ENCODE measurements at regions not wholly inside any gene's neighbourhood (a gene's known extent, or its start where the extent isn't known, plus 50 kb on each side); places are given as distances from the start of the nearest gene placed in this dataset.
"Not testable (repeated sequence)": the region's sequence is repeated elsewhere in the genome, so short reads cannot be mapped to it uniquely, and the experiment has no call there.

- DNase-seq (ENCODE audit: low read depth) = peak; percentile 5
Observed at GRCh38 chr6:15956205-15957106, 172.4 kb upstream of the MYLIP start.

GRCh38 chr6:15955484-15955883 is 173.4 kb upstream of the MYLIP start:
- DNase-seq (ENCODE audit: low read depth) = no peak

DNA sequence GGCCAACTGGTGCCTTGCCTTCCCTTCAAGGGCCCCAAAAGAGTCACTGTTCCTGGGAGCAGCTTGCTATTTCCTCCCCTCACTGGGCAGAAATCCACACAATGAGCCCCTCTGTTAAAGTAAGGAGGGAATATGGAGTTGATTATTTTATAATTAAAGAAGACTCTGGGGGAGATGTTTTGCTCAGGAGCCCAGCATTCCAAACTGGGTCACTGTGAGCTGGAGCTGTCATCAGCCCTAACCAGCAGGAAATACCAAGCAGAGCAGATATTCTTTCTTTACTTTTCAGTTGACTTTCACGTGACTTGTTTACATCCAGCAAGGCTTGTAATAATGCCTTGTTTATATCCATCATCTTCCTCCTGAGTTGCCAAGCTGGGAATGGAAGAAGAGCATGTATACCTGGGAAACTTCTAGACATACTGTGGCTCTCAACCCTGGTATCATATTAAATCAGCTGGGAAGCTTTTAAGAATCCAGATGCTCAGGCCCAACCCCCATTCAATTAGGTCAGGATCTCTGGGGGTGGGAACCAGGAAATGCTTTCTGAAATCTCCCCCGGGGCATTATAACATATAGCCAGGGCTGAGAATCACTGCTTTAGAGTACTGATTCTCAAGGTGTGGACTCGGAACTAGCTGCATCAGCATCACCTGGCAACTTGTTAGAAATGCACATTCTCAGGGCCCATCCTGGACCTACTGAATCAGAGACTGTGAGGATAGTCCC is 175.6 kb upstream of the MYLIP start:
- DNase-seq (ENCODE audit: low read depth) = no peak

DNA sequence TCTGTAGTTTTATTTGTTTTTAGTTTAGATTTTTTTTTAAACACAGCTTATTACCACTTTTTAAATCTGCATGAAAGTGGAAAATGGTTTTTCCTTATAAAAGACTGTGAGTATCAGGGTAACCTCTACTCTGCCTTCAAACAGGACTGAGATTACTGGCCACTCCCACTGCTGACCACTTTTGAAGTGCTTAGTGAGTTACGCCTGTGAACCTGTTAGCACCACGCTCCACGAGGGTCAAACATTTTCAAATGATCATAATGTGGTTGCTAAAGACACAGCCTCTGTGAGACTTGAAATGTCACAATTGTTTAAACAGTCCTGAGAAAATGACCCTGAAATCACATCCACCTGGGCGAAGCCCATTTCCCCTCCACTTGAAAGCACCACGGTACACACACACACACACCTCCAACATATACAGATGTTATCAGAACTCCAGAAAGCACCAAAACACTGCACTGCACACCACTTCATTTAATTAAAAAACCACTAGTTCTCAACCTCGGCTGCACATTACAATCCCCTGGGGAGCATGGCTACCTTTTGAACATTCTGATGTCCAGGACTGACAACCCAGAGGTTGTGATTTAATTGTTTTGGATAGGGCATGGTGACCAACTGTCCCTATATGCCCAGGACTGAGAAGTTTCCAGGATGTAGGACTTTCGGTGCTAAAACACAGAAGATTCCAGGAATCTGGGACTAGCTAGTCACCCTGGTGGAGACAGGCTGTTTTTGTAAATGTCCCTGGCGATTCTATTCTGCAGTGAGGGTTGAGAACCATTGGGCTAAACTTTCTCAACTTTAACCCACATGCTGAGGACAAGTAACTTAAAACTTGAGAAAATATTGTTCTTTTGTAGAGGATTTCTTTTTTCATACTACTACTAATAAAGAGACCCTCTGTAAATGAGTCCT is 176.4 kb upstream of the MYLIP start:
- no peak for DNase-seq (ENCODE audit: low read depth)

DNA sequence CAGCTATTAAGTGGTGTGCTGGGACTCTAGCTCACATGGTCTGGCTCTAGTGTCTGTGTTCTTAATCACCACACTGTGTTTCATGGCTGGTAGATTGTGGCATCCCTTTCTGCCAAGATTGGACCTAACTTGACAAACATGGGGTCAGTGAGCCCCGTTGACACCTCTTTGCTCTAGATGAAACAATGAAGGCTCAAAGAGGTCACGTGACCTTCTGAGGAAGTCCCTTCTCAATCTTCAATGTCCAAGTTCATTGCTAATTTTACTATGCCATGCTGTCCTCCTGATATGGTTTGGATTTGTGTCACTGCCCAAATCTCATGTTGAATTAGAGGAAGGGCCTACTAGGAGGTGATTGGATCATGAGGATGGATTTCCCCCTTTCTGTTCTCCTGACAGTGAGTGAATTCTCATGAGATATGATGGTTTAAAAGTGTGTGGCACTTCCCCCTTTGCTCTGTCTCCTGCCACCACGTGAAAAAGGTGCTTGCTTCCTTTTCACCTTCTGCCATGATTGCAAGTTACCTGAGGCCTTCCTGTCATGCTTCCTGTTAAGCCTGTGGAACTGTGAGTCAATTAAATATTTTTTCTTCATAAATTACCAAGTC is 177.8 kb upstream of the MYLIP start:
- DNase-seq (ENCODE audit: low read depth) = no peak

GRCh38 chr6:15949982-15950381 is 178.9 kb upstream of the MYLIP start:
- DNase-seq (ENCODE audit: low read depth) = no peak

GRCh38 chr6:15948930-15949900 is 179.7 kb upstream of the MYLIP start:
- DNase-seq (ENCODE audit: low read depth) = peak; percentile 49

DNA sequence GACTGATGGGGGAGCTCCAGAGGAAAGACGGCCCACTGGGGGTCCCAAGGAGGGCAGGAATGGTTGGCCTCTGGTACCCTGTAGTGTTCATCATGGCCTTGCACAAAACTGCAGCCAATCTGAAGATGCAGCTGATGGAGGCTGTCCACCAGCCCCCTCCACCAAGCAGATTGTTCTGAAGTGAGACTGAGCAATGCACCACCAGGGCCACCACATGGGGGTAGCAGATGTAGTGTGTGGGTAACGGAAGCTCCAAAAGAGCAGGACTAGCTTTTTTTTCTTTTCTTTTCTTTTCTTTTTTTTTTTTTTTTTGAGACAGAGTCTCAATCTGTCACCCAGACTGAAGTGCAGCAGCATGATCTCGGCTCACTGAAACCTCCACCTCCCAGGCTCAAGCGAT is 181.0 kb upstream of the MYLIP start:
- DNase-seq (ENCODE audit: low read depth) = no peak

DNA sequence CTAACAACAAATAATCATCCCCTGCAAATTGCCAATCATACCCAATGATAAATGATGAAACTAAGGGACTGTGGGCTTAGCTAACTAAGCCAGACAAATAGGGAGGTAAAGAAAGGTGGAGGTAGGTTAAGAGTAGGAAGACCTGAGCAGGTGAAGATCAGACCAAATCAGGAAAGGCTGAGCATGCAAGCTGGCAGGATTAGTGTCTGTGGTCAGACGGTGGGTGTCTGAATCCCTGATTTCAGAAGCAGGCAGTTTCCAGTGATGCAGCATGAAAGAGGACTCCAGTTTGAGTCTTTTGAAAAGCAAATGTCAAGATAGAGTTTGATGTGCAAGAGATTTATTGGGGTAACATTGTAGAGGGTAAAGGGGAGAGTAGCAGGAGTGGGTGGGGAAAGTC is 181.4 kb upstream of the MYLIP start:
- no peak for DNase-seq (ENCODE audit: low read depth)

DNA sequence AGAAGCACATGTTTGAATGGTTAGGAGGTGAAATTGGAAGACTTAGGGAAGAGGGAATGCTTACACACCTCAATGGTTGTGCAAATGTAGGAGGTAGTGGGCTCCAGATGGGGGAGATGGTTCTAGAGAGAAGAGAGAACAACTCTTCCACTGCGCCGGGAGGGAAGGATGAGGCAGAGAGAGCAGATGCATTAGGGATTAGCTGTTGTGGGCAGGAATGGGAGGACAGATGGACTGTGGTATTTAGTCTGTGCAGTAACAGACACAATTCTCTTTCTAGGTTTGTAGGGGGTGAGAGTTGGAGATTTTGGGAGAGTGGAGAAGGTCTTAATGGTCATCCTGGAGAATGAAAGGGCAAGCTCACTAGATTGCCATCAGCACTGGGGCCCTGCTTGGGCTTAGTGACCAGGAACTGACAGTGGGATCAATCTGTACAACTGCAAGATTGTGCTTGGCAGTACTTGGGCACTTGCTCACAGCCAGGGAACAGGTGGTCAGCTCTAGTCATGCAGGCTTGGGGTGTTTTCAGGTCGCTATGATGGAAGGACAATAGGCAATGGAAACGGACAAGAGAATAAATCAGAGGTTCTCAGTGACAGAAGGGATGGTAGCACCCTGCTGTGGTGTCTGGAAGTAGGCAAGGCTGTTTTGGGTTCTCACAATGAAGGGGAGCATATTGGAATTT is 182.0 kb upstream of the MYLIP start:
- DNase-seq (ENCODE audit: low read depth) = no peak

GRCh38 chr6:15945593-15946159 is 183.2 kb upstream of the MYLIP start:
- peak; percentile 39 for DNase-seq (ENCODE audit: low read depth)

GRCh38 chr6:15943423-15943822 is 185.5 kb upstream of the MYLIP start:
- DNase-seq (ENCODE audit: low read depth) = no peak

- DNase-seq (ENCODE audit: low read depth) = no peak
Observed at GRCh38 chr6:15941168-15941567, 187.7 kb upstream of the MYLIP start.

GRCh38 chr6:15938107-15938506 is 190.8 kb upstream of the MYLIP start:
- no peak for DNase-seq (ENCODE audit: low read depth)

DNA sequence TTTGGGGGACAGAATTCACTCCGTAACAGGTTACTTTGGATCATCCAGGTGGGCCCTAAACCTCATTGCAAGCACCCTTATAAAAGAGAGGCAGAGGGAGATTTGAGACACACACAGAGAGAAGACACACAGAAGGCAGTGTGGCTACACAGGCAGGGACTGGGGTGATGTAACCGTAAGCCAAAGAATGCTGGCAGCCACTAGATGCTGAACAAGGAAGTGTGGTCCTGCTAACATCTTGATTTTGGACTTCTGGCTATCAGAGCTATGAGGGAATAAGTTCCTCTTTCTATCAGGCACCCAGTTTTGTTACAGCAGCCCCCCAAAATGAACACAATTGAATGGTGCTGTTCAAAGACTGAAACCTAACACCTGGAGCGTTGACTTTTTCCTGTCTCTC is 191.3 kb upstream of the MYLIP start:
- DNase-seq (ENCODE audit: low read depth) = no peak

DNA sequence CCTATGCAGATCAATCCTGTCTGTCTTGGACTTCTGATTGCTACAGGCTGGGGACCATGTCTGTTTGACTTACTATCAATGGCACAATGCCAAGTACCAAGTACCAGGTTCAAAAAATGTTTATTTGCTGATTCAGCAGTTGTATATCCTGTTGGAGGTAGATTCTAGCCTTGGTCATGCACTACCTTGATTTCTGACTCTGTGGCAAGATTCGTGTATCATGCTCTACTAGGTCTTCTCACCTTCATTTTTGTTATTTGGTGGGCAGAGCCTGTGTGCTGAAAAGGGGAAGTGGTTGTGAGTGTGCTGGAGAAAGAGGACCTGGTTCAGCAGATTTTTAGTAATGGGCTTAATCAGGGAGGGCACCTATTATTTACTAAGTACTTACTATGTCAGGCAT is 192.4 kb upstream of the MYLIP start:
- DNase-seq (ENCODE audit: low read depth) = no peak

DNA sequence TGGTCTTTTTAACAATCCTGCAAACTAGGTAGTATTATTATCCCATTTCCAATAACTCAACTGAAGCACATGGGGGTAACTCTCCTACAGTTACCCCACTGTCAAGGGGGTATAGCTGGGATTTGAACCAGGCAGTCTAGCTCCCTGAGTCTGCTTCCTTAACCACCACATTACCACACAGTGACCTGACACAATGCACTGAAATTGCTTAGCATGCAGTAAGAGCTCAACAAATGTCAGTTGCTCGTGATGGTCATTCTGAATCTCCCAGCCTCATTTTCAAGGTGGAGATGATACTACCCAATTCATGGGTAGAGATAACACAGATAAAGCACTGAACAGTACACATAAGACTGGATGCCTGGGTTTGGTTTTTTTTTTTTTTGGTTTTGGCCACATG is 193.2 kb upstream of the MYLIP start:
- no peak for DNase-seq (ENCODE audit: low read depth)

DNA sequence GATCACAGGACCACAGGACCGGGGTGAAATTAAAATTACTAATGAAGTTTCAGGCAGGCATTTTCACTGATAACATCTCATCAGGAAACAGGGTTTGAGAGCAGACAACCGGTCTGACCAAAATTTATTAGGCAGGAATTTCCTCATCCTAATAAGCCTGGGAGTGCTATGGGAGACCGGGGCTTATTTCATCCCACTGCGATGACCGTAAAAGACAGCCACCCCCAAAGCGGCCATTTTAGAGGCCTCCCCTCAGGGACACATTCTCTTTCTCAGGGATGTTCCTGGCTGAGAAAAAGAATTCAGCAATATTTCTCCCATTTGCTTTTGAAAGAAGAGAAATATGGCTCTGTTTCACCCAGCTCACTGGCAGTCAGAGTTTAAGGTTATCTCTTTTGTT is 197.2 kb upstream of the MYLIP start:
- not testable (repeated sequence) for DNase-seq (ENCODE audit: low read depth)

DNA sequence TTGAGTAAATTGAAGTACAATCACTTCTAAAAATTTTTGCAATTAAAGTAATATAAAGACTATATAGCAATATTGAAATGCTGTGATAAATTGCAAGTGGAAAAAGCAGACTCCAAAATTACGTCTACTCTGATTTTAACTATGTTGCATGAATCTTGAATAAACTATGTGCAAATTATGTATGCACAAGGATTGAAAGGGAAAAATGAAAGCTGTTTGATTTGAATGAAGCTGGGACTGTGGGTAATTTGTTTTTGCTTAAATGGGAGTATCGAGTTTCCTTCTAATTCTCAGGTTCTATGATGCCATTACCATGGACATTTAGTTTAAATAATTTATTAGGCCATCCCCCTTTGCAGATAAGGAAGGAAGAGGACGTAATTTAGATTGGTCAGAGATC is 198.7 kb upstream of the MYLIP start:
- no peak for DNase-seq (ENCODE audit: low read depth)

DNA sequence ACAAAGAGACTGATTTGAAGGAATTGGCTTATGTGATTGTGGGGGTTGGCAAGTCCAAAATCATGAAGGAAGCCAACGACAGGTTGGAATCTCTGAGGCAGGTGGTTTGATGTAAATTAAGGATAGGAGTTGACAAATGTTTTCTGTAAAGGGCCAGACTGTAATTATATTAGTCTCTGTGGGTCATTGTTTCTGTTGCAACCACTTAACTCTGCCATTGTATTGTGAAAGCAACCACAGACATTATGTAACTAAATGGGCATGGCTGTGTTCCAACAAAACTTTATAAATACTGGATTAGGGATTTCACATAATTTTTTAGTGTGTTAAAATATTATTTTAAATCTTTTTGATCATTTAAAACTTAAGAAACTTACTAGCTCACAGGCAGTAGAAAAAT is 199.2 kb upstream of the MYLIP start:
- no peak for DNase-seq (ENCODE audit: low read depth)
